ENCODE measurements at regions not wholly inside any gene's neighbourhood (a gene's known extent, or its start where the extent isn't known, plus 50 kb on each side); places are given as distances from the start of the nearest gene placed in this dataset. TPM values are rescaled to one million over a fixed set of nuclear protein-coding genes. Genes with fewer than 3 reads are reported as not detected.

GRCh38 chr10:25875556-25876165 is 58.4 kb upstream of the MYO3A start:
- H3K36me3 ChIP-seq (ENCODE audit: control insufficient read depth in 4 of 4, insufficient read depth in 4 of 4, low read length in 4 of 4), result no peaks in the 10 kb centered on the region
- no peak overlapping the region for H3K9ac ChIP-seq (ENCODE audit: insufficient read depth in 1 of 2, low read length in 2 of 2)
- no peaks in the 10 kb centered on the region for H3K27me3 ChIP-seq (ENCODE audit: control insufficient read depth in 3 of 3, insufficient read depth in 3 of 3, low read length in 2 of 3)
- no peak overlapping the region for H3K27ac ChIP-seq (ENCODE audit: low read depth in 1 of 2, low read length in 1 of 2)
- DNase-seq, result peak; percentile 63 to 84 (median 74)
- no peak overlapping the region for H3K4me3 ChIP-seq
- WGBS, 2 donors, result 1 to 2% methylated on average over 7 of the region's 7 CpGs
- no peaks in the 10 kb centered on the region for H3K4me1 ChIP-seq (ENCODE audit: control insufficient read depth in 5 of 5, insufficient read depth in 5 of 5, low read length in 5 of 5)
- no peaks in the 10 kb centered on the region for H3K9me3 ChIP-seq (ENCODE audit: control insufficient read depth in 4 of 4, insufficient read depth in 3 of 4, low read length in 3 of 4)
- no peak for ATAC-seq (ENCODE audit: insufficient read depth, low FRiP score)
- TF ChIP-seq CTCF (IDR thresholded peaks at IDR 0.05; ENCODE audit: control extremely low read depth, extremely low read depth), result peak; percentile 49

GRCh38 chr10:25877296-25877695 is 56.7 kb upstream of the MYO3A start:
- H3K27ac ChIP-seq (ENCODE audit: low read depth in 1 of 2, low read length in 1 of 2), result no peak overlapping the region
- no peaks in the 10 kb centered on the region for H3K4me1 ChIP-seq (ENCODE audit: control insufficient read depth in 5 of 5, insufficient read depth in 5 of 5, low read length in 5 of 5)
- ATAC-seq (ENCODE audit: insufficient read depth, low FRiP score) (no peak), DNase-seq (no peak)
- no peak overlapping the region for H3K4me3 ChIP-seq
- H3K9ac ChIP-seq (ENCODE audit: insufficient read depth in 1 of 2, low read length in 2 of 2), result no peak overlapping the region
- H3K9me3 ChIP-seq (ENCODE audit: control insufficient read depth in 4 of 4, insufficient read depth in 3 of 4, low read length in 3 of 4), result no peaks in the 10 kb centered on the region
- H3K36me3 ChIP-seq (ENCODE audit: control insufficient read depth in 4 of 4, insufficient read depth in 4 of 4, low read length in 4 of 4), result no peaks in the 10 kb centered on the region
- TF ChIP-seq CTCF (IDR thresholded peaks at IDR 0.05; ENCODE audit: control extremely low read depth, extremely low read depth), result no peak
- no peaks in the 10 kb centered on the region for H3K27me3 ChIP-seq (ENCODE audit: control insufficient read depth in 3 of 3, insufficient read depth in 3 of 3, low read length in 2 of 3)

Small RNA genes lying in the stretch of these regions (small RNA-seq; reads per million reads assigned to genes)
- gene RNA5SP306 (ENCODE audit: low replicate concordance) (not detected), gene RNU6-632P (ENCODE audit: low replicate concordance) (not detected)
